CD14-positive monocyte (primary cell): ENCODE measurements at regions not wholly inside any gene's neighbourhood (a gene's known extent, or its start where the extent isn't known, plus 50 kb on each side); places are given as distances from the start of the nearest gene placed in this dataset.

Experiments used
- DNase-seq, 3 donors: peaks; one replicate each; pipeline ENCODE4 v3.0.0-alpha.2; 2011 to 2022
- H2AFZ ChIP-seq: 2 replicates; pipeline ENCODE4 v1.6.0; 2012; ENCODE audit warnings: mild to moderate bottlenecking, low read depth, low read length, inconsistent platforms; ENCODE audit not compliant: insufficient read depth, poor library complexity, severe bottlenecking
- H3K27ac ChIP-seq, 2 donors: 1 replicate in 1 of 2; 2 replicates in 1 of 2; pipeline ENCODE4 v1.5.1; 2012 to 2013; ENCODE audit warnings: low read length in 2 of 2, control low read depth in 1 of 2, inconsistent platforms in 1 of 2, low read depth in 1 of 2, mild to moderate bottlenecking in 1 of 2
- H3K27me3 ChIP-seq, 2 donors: one replicate each; pipeline versions ENCODE4 v1.6.0 to v1.6.1; 2011 to 2013; ENCODE audit warnings: low read length in 2 of 2; ENCODE audit not compliant: control insufficient read depth in 2 of 2, insufficient read depth in 2 of 2
- H3K36me3 ChIP-seq, 2 donors: replicated peaks in 1 of 2; 1 replicate in 1 of 2; 2 replicates in 1 of 2; pipeline versions ENCODE4 v1.5.1 to v1.6.1; 2012 to 2013; ENCODE audit warnings: low read length in 2 of 2, control low read depth in 1 of 2, inconsistent platforms in 1 of 2, mild to moderate bottlenecking in 1 of 2; ENCODE audit not compliant: insufficient read depth in 2 of 2, control insufficient read depth in 1 of 2
- H3K4me1 ChIP-seq, 2 donors: 1 replicate in 1 of 2; 2 replicates in 1 of 2; pipeline versions ENCODE4 v1.5.1 to v1.6.1; 2012 to 2013; ENCODE audit warnings: low read length in 2 of 2, control low read depth in 1 of 2, inconsistent platforms in 1 of 2, mild to moderate bottlenecking in 1 of 2, moderate library complexity in 1 of 2; ENCODE audit not compliant: insufficient read depth in 2 of 2, control insufficient read depth in 1 of 2
- H3K4me2 ChIP-seq: replicated peaks from 2 replicates; pipeline ENCODE3; 2012; ENCODE audit warnings: low read length, moderate library complexity, mild to moderate bottlenecking; ENCODE audit not compliant: poor library complexity, severe bottlenecking; ENCODE audit errors: extremely low read depth
- H3K4me3 ChIP-seq, 3 experiments: fragments of 200-600 bp in 1 of 3; sonication (generic) in 1 of 3; replicated peaks in 1 of 3; 1 replicate in 2 of 3; 2 replicates in 1 of 3; pipeline ENCODE4 v1.5.1; 2011 to 2013; ENCODE audit warnings: low read length in 3 of 3, mild to moderate bottlenecking in 3 of 3, control low read depth in 2 of 3, low read depth in 2 of 3, inconsistent platforms in 1 of 3, moderate library complexity in 1 of 3
- H3K79me2 ChIP-seq: 2 replicates; pipeline ENCODE4 v1.6.0; 2012; ENCODE audit warnings: mild to moderate bottlenecking, control low read depth, inconsistent platforms, low read length, moderate library complexity; ENCODE audit not compliant: insufficient read depth
- H3K9ac ChIP-seq: 2 replicates; pipeline ENCODE4 v1.6.0; 2017; ENCODE audit warnings: low read length, mild to moderate bottlenecking; ENCODE audit not compliant: insufficient read depth, poor library complexity, severe bottlenecking
- H3K9me3 ChIP-seq, 2 donors: replicated peaks in 1 of 2; 1 replicate in 1 of 2; 2 replicates in 1 of 2; pipeline versions ENCODE4 v1.5.1 to v1.6.1; 2012 to 2013; ENCODE audit warnings: low read length in 2 of 2, control low read depth in 1 of 2; ENCODE audit not compliant: control insufficient read depth in 1 of 2, insufficient read depth in 1 of 2
- H4K20me1 ChIP-seq: 2 replicates; pipeline ENCODE4 v1.6.0; 2012; ENCODE audit warnings: mild to moderate bottlenecking, low read length, control low read depth, moderate library complexity; ENCODE audit not compliant: insufficient read depth
- H3K27ac Mint-ChIP-seq, 7 donors: one replicate each; pipeline ENCODE4 v1.8.0; 2020; ENCODE audit warnings: mild to moderate bottlenecking in 7 of 7, mixed read lengths in 7 of 7, moderate library complexity in 6 of 7, inconsistent platforms in 2 of 7
- H3K27me3 Mint-ChIP-seq, 3 donors: one replicate each; pipeline ENCODE4 v1.8.0; 2021 to 2022; ENCODE audit warnings: low read depth in 3 of 3, mild to moderate bottlenecking in 3 of 3, mixed read lengths in 3 of 3, moderate library complexity in 3 of 3, inconsistent platforms in 1 of 3
- H3K36me3 Mint-ChIP-seq, 2 donors: one replicate each; pipeline ENCODE4 v1.8.0; 2020; ENCODE audit warnings: mixed read lengths in 2 of 2, inconsistent platforms in 1 of 2, mild to moderate bottlenecking in 1 of 2
- H3K4me1 Mint-ChIP-seq: one replicate; pipeline ENCODE4 v1.8.0; 2020; ENCODE audit warnings: mild to moderate bottlenecking, mixed read lengths
- H3K4me3 Mint-ChIP-seq, 2 donors: one replicate each; pipeline ENCODE4 v1.8.0; 2020; ENCODE audit warnings: mild to moderate bottlenecking in 2 of 2, mixed read lengths in 2 of 2, moderate library complexity in 1 of 2
- H3K9me3 Mint-ChIP-seq, 7 donors: one replicate each; pipeline ENCODE4 v1.8.0; 2020 to 2022; ENCODE audit warnings: mixed read lengths in 7 of 7, mild to moderate bottlenecking in 6 of 7, moderate library complexity in 6 of 7, inconsistent platforms in 2 of 7
- WGBS: methylation state at CpG from one replicate; pipeline ENCODE4 v1.1.5; 2013; ENCODE audit warnings: missing lambda C conversion rate; ENCODE audit not compliant: insufficient coverage; 5-methylcytosine and 5-hydroxymethylcytosine counted together
- intact Hi-C, 2 donors: fragments of 100-400 bp; cut with micrococcal nuclease; formaldehyde crosslinking; loops; one replicate each; pipeline versions ENCODE4 v1.15.0 to v1.15.1; 2023
- TF ChIP-seq, protein P1 (sequence below): fragments of 200-600 bp; IDR thresholded peaks from one replicate; pipeline ENCODE4 v1.8.0; 2022; ENCODE audit warnings: antibody characterized with exemption, mild to moderate bottlenecking

DNA sequence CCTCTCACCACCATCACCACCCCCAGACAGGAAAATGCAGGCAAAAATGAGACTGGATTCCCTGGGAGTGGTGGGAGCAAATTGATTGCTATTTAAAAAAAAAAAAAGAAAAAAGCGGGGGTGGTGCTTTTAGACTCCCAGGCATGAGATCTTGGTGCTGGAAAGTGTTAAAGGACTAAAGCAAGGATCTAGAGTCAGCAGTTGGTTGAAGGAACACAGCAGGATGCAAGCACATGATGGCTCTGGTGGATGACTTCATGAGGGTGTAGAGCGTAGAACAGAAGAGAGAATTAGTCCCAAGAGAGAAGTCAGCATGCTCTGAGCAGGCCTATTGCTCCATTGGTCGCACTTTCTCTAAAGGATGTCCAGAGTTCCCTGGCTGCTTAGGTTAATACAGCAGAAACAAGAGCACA lies 183.8 kb upstream of the HMGA2 start:
- Mint-ChIP-seq H3K27me3 (peaks cover 0 to 4% (median 2%) of the 10 kb centered on the region in 3 donors), H3K27ac (no peak overlapping the region), H3K36me3 (no peaks in the 10 kb centered on the region), H3K4me1 (no peaks in the 10 kb centered on the region), H3K9me3 (peaks cover 0 to 4% (median 2%) of the 10 kb centered on the region in 7 donors), H3K4me3 (no peak overlapping the region)
- H3K36me3 ChIP-seq, result no peaks in the 10 kb centered on the region
- no peaks in the 10 kb centered on the region for H3K79me2 ChIP-seq
- H3K27me3 ChIP-seq, result no peaks in the 10 kb centered on the region
- TF ChIP-seq, protein P1, sequence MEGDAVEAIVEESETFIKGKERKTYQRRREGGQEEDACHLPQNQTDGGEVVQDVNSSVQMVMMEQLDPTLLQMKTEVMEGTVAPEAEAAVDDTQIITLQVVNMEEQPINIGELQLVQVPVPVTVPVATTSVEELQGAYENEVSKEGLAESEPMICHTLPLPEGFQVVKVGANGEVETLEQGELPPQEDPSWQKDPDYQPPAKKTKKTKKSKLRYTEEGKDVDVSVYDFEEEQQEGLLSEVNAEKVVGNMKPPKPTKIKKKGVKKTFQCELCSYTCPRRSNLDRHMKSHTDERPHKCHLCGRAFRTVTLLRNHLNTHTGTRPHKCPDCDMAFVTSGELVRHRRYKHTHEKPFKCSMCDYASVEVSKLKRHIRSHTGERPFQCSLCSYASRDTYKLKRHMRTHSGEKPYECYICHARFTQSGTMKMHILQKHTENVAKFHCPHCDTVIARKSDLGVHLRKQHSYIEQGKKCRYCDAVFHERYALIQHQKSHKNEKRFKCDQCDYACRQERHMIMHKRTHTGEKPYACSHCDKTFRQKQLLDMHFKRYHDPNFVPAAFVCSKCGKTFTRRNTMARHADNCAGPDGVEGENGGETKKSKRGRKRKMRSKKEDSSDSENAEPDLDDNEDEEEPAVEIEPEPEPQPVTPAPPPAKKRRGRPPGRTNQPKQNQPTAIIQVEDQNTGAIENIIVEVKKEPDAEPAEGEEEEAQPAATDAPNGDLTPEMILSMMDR, result no peak
- H4K20me1 ChIP-seq, result no peaks in the 10 kb centered on the region
- H3K9me3 ChIP-seq, result no peaks in the 10 kb centered on the region
- no peak for DNase-seq
- no peak overlapping the region for H3K9ac ChIP-seq
- intact Hi-C loops, result no loop called here
- H2AFZ ChIP-seq, result no peak overlapping the region
- no peak overlapping the region for H3K27ac ChIP-seq
- no peak overlapping the region for H3K4me3 ChIP-seq
- H3K4me1 ChIP-seq, result no peaks in the 10 kb centered on the region
- WGBS, result 93% methylated on average over 3 of the region's 3 CpGs
- no peak overlapping the region for H3K4me2 ChIP-seq

DNA sequence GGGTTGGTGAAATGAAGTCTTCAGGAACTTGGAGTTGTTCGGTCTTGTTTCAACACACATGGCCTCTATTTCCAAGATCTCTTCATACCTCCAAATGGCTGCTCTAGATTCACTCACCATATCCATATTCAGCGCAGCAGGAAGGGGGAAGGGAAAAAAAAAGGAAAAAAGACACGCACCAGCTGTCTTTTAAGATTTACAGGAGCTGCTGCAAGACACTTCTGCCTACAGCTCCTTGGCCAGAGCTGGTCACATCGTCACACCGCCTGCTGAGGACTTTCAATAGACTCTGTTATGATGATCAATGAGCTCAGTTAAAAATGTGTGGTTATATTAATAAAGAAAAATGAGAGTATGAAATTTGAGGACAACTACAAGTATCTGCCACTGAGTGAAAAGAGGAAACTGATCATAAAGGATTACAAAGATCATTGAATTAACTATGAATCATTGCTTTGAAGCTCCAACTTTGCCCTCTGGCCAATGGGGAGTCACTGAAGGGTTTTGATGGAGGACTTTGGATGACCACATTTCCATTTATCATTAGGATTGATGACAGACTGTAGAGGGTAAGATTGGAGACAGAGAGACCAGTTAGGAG lies 182.1 kb upstream of the HMGA2 start:
- H3K27ac Mint-ChIP-seq, result no peak overlapping the region
- no peak overlapping the region for H3K4me3 ChIP-seq
- TF ChIP-seq, protein P1, result no peak
- H3K9me3 Mint-ChIP-seq, result peaks cover 0 to 4% (median 2%) of the 10 kb centered on the region in 7 donors
- H3K27me3 ChIP-seq, result no peaks in the 10 kb centered on the region
- no peaks in the 10 kb centered on the region for H3K36me3 Mint-ChIP-seq
- H3K27me3 Mint-ChIP-seq, result peaks cover 2 to 5% (median 5%) of the 10 kb centered on the region in 3 donors
- H3K36me3 ChIP-seq, result no peaks in the 10 kb centered on the region
- no peak for DNase-seq
- no peak overlapping the region for H3K4me3 Mint-ChIP-seq
- H4K20me1 ChIP-seq, result no peaks in the 10 kb centered on the region
- H3K4me1 Mint-ChIP-seq, result no peaks in the 10 kb centered on the region
- H3K27ac ChIP-seq, result no peak overlapping the region
- H3K9me3 ChIP-seq, result no peaks in the 10 kb centered on the region
- no peak overlapping the region for H3K9ac ChIP-seq
- H3K4me1 ChIP-seq, result no peaks in the 10 kb centered on the region
- H2AFZ ChIP-seq, result no peak overlapping the region
- intact Hi-C loops, result no loop called here
- no peak overlapping the region for H3K4me2 ChIP-seq
- H3K79me2 ChIP-seq, result no peaks in the 10 kb centered on the region
- no CpG with 5 or more reads among the region's 5 CpGs for WGBS
